ENCODE measurements at regions not wholly inside any gene's neighbourhood (a gene's known extent, or its start where the extent isn't known, plus 50 kb on each side); places are given as distances from the start of the nearest gene placed in this dataset.

DNA sequence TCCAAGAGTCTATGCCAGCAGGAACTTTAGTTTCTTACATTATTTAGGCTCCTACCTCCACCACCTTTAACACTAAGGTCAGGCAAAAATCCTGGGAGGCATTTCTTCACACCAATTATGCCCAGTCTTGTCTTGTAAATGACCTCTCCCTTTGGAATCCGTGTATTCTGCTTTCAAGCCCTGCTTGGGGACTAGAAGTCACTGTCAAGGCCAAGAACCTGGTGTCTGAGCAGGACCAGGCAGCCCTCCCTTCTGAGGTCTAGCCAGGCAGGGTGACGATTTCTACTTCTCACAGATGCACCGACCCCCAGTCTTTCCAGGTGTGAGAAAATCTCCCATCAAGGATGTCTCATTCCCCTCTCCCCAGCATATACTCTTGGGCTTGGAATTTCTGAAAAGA is 82.7 kb upstream of the C1QTNF7 start:
- no peak overlapping the region for H3K4me3 ChIP-seq (ENCODE audit: low read length)

DNA sequence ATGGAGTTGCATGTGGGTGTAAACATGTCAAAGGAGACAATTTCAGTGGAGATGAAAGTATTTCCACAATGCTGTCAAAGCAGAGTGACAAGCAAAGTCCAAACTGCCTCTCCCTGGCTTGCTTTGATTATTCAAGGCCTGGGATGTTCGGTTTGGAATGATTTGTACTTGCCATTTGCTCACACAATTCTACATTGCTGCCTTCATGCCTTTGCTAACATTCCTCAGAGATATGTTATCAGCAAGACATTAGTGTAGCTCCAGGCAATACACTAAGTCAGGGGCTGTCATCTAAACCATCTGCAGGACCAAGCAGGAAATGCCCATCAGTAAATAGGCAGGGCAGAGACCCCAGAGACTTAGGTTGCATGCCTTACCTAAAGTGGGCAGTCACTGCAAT is 79.6 kb upstream of the C1QTNF7 start:
- Histone ChIP-seq H3K4me1 (ENCODE audit: control insufficient read depth, insufficient read depth, low read length) (peaks cover 3% of the 10 kb centered on the region), H3K9me3 (ENCODE audit: control insufficient read depth, insufficient read depth, low read length) (no peaks in the 10 kb centered on the region), H3K27me3 (ENCODE audit: control insufficient read depth, insufficient read depth, low read length) (no peaks in the 10 kb centered on the region), H3K4me3 (ENCODE audit: low read length) (no peak overlapping the region), H3K36me3 (ENCODE audit: control insufficient read depth, insufficient read depth, low read length) (no peaks in the 10 kb centered on the region), H3K27ac (ENCODE audit: low read length) (no peak overlapping the region)
- intact Hi-C loops (cut with micrococcal nuclease), result no loop called here
- H3K4me1 Mint-ChIP-seq, result peaks cover 11 to 18% of the 10 kb centered on the region in 2 donors
- H3K27ac Mint-ChIP-seq, result no peak overlapping the region
- peaks cover 0 to 2% of the 10 kb centered on the region in 2 donors for H3K27me3 Mint-ChIP-seq (ENCODE audit: low read depth in 2 of 2)
- H3K4me3 Mint-ChIP-seq, result no peak overlapping the region
- DNase-seq (no peak), ATAC-seq (no peak)
- TF ChIP-seq, protein P1, sequence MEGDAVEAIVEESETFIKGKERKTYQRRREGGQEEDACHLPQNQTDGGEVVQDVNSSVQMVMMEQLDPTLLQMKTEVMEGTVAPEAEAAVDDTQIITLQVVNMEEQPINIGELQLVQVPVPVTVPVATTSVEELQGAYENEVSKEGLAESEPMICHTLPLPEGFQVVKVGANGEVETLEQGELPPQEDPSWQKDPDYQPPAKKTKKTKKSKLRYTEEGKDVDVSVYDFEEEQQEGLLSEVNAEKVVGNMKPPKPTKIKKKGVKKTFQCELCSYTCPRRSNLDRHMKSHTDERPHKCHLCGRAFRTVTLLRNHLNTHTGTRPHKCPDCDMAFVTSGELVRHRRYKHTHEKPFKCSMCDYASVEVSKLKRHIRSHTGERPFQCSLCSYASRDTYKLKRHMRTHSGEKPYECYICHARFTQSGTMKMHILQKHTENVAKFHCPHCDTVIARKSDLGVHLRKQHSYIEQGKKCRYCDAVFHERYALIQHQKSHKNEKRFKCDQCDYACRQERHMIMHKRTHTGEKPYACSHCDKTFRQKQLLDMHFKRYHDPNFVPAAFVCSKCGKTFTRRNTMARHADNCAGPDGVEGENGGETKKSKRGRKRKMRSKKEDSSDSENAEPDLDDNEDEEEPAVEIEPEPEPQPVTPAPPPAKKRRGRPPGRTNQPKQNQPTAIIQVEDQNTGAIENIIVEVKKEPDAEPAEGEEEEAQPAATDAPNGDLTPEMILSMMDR (IDR thresholded peaks at IDR 0.05), result no peak
- H3K36me3 Mint-ChIP-seq, result no peaks in the 10 kb centered on the region
- WGBS (ENCODE audit: insufficient coverage), result 76% methylated on average over 1 of the region's 1 CpG
- H3K9me3 Mint-ChIP-seq, result peaks cover 0 to 2% of the 10 kb centered on the region in 2 donors

More for the DNA sequence above, 82.7 kb upstream of the C1QTNF7 start:
- no peaks in the 10 kb centered on the region for H3K36me3 Mint-ChIP-seq
- no peak overlapping the region for H3K27ac ChIP-seq (ENCODE audit: low read length)
- TF ChIP-seq, protein P1 (IDR thresholded peaks at IDR 0.05), result no peak
- intact Hi-C loops (cut with micrococcal nuclease), result no loop called here
- DNase-seq (no peak), ATAC-seq (no peak)
- 79% methylated on average over 3 of the region's 3 CpGs for WGBS (ENCODE audit: insufficient coverage)
- no peaks in the 10 kb centered on the region for H3K36me3 ChIP-seq (ENCODE audit: control insufficient read depth, insufficient read depth, low read length)
- peaks cover 11 to 13% of the 10 kb centered on the region in 2 donors for H3K4me1 Mint-ChIP-seq
- peaks cover 11 to 15% of the 10 kb centered on the region in 2 donors for H3K27me3 Mint-ChIP-seq (ENCODE audit: low read depth in 2 of 2)
- peaks cover 3% of the 10 kb centered on the region for H3K4me1 ChIP-seq (ENCODE audit: control insufficient read depth, insufficient read depth, low read length)
- H3K4me3 Mint-ChIP-seq, result no peak overlapping the region
- H3K9me3 Mint-ChIP-seq, result peaks cover 0 to 2% of the 10 kb centered on the region in 2 donors
- no peaks in the 10 kb centered on the region for H3K9me3 ChIP-seq (ENCODE audit: control insufficient read depth, insufficient read depth, low read length)
- no peaks in the 10 kb centered on the region for H3K27me3 ChIP-seq (ENCODE audit: control insufficient read depth, insufficient read depth, low read length)
- no peak overlapping the region for H3K27ac Mint-ChIP-seq

DNA sequence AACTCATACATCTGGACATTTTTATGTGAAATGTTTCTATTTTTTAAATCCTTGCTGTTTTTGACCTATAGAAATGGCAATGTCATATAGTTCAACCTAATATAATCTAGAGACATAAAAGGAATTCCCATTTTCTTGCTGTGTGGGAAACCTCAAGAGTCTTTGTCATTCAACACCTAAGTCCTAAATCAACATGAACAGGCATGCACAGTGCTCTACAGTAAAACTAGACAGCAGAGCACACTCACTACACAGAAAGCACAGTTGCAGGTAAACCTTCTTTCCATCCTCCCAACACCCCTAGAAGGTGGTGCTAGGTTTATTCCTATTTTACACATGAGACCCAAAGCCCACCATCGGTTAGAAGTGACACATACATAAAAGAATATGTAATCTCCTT is 79.1 kb upstream of the C1QTNF7 start:
- Mint-ChIP-seq H3K9me3 (peaks cover 0 to 2% of the 10 kb centered on the region in 2 donors), H3K4me1 (peaks cover 11 to 18% of the 10 kb centered on the region in 2 donors), H3K36me3 (no peaks in the 10 kb centered on the region), H3K27ac (no peak overlapping the region), H3K4me3 (no peak overlapping the region), H3K27me3 (ENCODE audit: low read depth in 2 of 2) (peaks cover 0 to 2% of the 10 kb centered on the region in 2 donors)
- WGBS (ENCODE audit: insufficient coverage), result 60% methylated on average over 1 of the region's 1 CpG
- TF ChIP-seq, protein P1 (IDR thresholded peaks at IDR 0.05), result no peak
- H3K27ac ChIP-seq (ENCODE audit: low read length), result no peak overlapping the region
- intact Hi-C loops (cut with micrococcal nuclease), result no loop called here
- H3K4me3 ChIP-seq (ENCODE audit: low read length), result no peak overlapping the region
- no peaks in the 10 kb centered on the region for H3K36me3 ChIP-seq (ENCODE audit: control insufficient read depth, insufficient read depth, low read length)
- peaks cover 3% of the 10 kb centered on the region for H3K4me1 ChIP-seq (ENCODE audit: control insufficient read depth, insufficient read depth, low read length)
- H3K9me3 ChIP-seq (ENCODE audit: control insufficient read depth, insufficient read depth, low read length), result no peaks in the 10 kb centered on the region
- H3K27me3 ChIP-seq (ENCODE audit: control insufficient read depth, insufficient read depth, low read length), result no peaks in the 10 kb centered on the region
- ATAC-seq (no peak), DNase-seq (no peak)

DNA sequence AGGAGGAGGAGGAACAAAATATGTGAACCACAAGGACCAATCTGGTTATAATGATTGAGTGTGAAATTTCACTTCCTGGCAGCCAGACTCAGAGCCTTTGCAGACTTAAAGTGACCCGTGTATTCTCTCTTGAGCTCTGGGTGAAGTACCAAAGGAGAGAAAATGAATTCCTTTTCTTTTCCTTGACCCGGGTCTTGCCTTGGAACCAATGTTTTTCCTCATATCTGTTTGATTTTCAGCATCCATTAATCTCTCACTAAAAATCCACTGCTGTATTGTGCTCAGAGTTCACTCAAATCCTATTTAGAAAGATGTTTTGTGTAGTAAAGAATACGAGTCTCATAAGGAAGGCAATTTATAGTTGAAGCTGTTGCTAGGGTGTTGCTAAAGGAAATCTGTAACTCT is 78.3 kb upstream of the C1QTNF7 start:
- WGBS (ENCODE audit: insufficient coverage), result 7% methylated on average over 3 of the region's 3 CpGs
- Histone ChIP-seq H3K4me1 (ENCODE audit: control insufficient read depth, insufficient read depth, low read length) (peaks cover 3% of the 10 kb centered on the region), H3K9me3 (ENCODE audit: control insufficient read depth, insufficient read depth, low read length) (no peaks in the 10 kb centered on the region), H3K27me3 (ENCODE audit: control insufficient read depth, insufficient read depth, low read length) (no peaks in the 10 kb centered on the region), H3K36me3 (ENCODE audit: control insufficient read depth, insufficient read depth, low read length) (no peaks in the 10 kb centered on the region), H3K27ac (ENCODE audit: low read length) (no peak overlapping the region), H3K4me3 (ENCODE audit: low read length) (no peak overlapping the region)
- H3K27me3 Mint-ChIP-seq (ENCODE audit: low read depth in 2 of 2), result peaks cover 0 to 2% of the 10 kb centered on the region in 2 donors
- peaks cover 0 to 2% of the 10 kb centered on the region in 2 donors for H3K9me3 Mint-ChIP-seq
- DNase-seq (no peak), ATAC-seq (peak; percentile 68 to 93 (median 86))
- peak overlapping the region; percentile 49 to 83 for H3K27ac Mint-ChIP-seq
- H3K36me3 Mint-ChIP-seq, result no peaks in the 10 kb centered on the region
- H3K4me3 Mint-ChIP-seq, result peak overlapping the region; percentile 55
- TF ChIP-seq, protein P1 (IDR thresholded peaks at IDR 0.05), result no peak
- intact Hi-C loops (cut with micrococcal nuclease), result no loop called here
- peaks cover 11 to 18% of the 10 kb centered on the region in 2 donors for H3K4me1 Mint-ChIP-seq

Data from natural killer cell (primary cell).